Astrocyte of the hippocampus (primary cell): ENCODE measurements at regions not wholly inside any gene's neighbourhood (a gene's known extent, or its start where the extent isn't known, plus 50 kb on each side); places are given as distances from the start of the nearest gene placed in this dataset.
"Not testable (repeated sequence)": the region's sequence is repeated elsewhere in the genome, so short reads cannot be mapped to it uniquely, and the experiment has no call there.

ENCODE experiments used
- DNase-seq: peaks from one replicate; pipeline ENCODE4 v3.0.0; 2011; ENCODE audit warnings: low read depth, low spot score

- peak; percentile 31 for DNase-seq
Observed at GRCh38 chr3:194058753-194059152, 77.2 kb upstream of the HES1 start.

DNA sequence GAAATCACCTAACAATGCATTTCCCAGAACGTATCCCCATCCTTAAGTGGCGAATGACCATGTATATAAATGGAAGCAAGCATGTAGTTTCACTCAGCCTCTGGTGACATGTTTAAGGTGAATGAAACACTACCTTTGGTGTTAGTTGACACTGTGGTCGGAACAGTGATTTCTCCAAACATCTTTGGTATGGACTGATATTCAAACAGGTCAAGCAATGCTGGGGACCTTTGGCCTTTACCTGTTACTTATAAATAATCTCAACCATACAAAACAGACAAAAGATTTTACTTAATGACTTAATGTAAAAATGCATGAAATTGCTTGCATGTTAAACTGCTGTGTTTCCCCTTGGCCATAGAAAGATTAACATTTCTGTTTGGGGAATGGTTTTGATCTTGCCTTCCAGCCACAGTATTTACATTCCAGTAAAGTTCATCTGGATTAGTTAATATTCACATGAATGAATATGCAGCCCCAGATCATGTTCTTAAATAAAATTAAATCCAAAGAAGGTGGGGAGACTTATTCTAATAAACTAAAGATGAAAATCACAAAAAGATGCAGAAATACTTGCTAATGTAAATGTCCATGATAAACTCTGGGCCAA, 74.4 kb upstream of the HES1 start:
- DNase-seq, result peak; percentile 29

DNA sequence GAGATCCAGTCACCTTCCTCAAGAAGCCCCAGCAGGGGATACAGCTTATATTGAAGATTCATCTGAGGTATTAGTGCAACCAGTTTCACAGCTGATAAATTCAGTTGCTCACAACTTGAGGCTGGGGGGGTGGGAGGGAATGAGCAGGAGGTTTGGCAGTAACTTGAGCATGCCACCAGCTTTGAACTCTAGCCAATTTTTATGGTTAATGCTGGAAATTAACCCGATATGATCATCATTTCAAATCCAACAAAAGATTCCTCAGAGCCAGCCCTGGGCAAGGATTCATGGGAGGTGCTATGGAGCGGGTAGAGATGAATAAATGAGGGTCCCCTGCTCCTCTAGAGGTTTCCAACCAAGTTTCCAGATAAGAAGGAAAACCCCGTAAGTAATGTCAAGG, 73.1 kb upstream of the HES1 start:
- no peak for DNase-seq

GRCh38 chr3:194064380-194065332, 71.3 kb upstream of the HES1 start:
- no peak for DNase-seq

- not testable (repeated sequence) for DNase-seq
Observed at GRCh38 chr3:194067327-194067726, 68.6 kb upstream of the HES1 start.

DNA sequence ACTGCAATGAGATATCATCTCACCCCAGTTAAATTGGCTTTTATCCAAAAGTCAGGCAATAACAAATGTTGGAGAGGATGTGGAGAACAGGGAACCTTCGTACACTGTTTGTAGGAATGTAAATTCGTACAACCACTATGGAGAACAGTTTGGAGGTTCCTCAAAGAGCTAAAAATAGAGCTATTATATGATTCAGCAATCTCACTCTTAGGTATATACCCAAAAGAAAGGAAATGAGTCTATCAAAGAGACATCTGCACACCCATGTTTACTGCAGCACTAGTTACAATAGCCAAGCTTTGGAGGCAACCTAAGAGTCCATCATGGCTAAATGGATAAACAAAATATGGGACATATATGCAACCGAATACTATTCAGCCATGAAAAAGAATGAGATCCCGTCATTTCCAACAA, 68.0 kb upstream of the HES1 start:
- no peak for DNase-seq

DNA sequence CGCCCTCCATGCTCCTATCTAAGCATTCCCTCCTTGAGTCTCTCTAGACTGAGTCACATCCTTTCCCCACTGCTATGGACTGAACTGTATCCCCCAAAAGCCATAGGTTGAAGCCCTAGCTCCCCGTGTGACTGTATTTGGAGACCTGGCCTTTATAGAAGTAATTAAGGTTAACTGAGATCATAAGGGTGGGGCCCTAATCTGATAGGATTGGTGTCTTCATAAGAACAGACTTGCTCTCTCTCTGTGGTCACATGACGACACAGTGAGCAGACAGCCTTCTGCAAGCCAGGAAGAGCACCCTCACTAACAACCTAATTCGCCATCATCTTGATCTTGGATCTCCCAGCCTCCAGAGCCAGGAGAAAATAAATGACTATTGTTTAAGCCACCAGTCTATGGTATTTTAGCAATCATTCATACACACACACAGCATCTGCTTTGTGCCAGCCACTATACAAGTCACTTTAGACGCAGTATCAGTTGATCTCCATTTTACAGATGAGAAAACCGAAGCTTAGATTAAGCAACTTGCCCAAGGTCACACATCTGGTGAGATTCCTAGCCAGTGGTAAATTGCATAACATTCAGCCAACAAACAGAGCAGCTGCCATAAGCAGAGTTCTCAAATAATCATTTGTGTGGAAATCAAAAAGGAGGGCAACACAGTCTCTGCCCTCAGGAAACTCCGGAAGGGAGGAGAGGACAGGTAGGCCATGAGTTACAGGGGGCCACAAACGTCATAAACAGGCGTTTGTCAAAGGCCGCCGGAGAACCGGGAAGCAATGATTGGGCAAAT, 66.3 kb upstream of the HES1 start:
- DNase-seq, result no peak

- DNase-seq, result no peak
Observed at GRCh38 chr3:194070220-194070633, 65.7 kb upstream of the HES1 start.

GRCh38 chr3:194070634-194071409, 65.1 kb upstream of the HES1 start:
- peak; percentile 99 for DNase-seq

DNA sequence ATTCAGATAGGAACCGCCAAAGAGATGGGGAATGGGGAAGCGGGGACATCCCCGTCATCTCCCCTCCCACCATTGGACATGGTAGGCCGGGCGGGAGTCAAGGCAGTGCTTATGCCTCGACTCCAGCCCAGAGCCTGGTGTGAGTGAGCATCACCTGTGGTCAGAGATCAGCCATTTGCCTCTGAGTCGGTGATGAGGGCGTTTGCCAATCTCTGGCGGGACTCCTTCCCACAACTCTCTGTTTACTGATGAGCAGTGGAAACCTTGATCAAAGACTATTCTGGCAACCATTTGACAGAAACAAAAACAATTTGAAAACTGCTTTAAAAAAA, 63.9 kb upstream of the HES1 start:
- peak; percentile 38 for DNase-seq

GRCh38 chr3:194072691-194073279, 63.2 kb upstream of the HES1 start:
- no peak for DNase-seq

DNA sequence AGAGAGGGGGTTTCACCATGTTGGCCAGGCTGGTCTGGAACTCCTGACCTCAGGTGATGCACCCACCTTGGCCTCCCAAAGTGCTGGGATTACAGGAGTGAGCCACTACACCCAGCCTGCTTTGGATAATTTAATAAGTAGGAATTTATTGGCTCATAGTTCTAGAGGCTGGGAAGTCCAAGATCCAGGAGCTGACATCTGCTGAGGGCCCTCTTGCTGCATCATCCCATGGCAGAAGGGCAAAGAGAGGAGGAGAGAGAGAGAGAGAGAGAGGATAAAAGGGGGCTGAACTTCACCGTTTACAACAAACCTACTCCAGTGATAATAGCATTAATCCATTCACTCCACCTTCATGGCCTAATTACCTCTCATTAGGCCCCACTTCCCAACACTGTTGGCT, 62.0 kb upstream of the HES1 start:
- DNase-seq, result no peak

GRCh38 chr3:194075088-194075615, 60.8 kb upstream of the HES1 start:
- no peak for DNase-seq

GRCh38 chr3:194075802-194076460, 60.0 kb upstream of the HES1 start:
- peak; percentile 62 for DNase-seq

- DNase-seq, result no peak
Observed at GRCh38 chr3:194076475-194076874, 59.5 kb upstream of the HES1 start.

DNA sequence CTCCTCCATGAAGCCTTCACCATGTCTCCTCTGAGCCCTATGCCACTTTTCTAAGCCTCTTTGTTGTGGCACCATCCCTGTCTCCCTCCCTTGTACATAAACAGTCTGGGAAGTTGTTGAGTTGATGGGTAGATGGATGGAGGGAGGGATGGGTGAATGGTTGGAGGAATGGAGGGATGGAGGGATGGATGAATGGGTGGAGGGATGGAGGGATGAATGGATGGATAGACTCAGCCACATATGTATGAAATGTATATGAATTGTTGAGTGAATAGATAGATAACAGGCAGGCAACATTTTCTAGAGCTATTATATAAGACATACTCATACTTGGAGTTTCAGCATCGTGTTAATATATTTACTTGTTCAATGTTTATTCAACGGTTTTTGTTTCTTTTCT, 58.3 kb upstream of the HES1 start:
- DNase-seq, result no peak

GRCh38 chr3:194078045-194078821, 57.7 kb upstream of the HES1 start:
- no peak for DNase-seq

DNA sequence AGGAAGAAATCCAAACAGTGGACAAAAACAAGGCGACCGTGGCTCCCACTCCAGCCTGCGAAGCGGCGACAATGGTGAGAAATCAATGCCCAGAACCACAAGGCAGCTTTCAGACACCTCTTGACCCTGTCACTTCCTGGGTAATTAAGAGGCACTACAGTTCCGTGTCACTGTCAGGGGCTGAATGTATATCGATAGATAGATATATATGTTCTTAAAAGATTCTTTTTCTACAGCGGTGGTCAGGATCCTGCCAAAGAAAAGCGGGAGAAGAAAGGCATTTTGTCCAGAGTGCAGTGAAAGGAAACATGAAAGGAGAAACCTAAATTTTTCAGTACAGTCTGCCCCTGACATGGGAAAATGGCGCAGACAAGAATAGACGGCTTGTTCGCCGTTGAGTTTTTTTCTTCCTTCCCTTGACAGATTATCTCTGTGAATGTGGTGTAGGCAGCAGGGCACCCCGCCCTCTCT, 56.2 kb upstream of the HES1 start:
- no peak for DNase-seq

- DNase-seq, result peak; percentile 71
Observed at GRCh38 chr3:194080436-194080835, 55.5 kb upstream of the HES1 start.
